HG03108 (cell line): ENCODE measurements at regions not wholly inside any gene's neighbourhood (a gene's known extent, or its start where the extent isn't known, plus 50 kb on each side); places are given as distances from the start of the nearest gene placed in this dataset.
"Not testable (repeated sequence)": the region's sequence is repeated elsewhere in the genome, so short reads cannot be mapped to it uniquely, and the experiment has no call there.

Source experiments
- ATAC-seq: cut with Tn5 transposase; IDR thresholded peaks from one replicate; pipeline ENCODE4 v1.9.1; 2021; ENCODE audit warnings: moderate library complexity; ENCODE audit not compliant: unreplicated experiment

GRCh38 chr12:102298022-102298421 lies 100.4 kb upstream of the PMCH start:
- ATAC-seq, result no peak

GRCh38 chr12:102297412-102297811 lies 99.8 kb upstream of the PMCH start:
- ATAC-seq, result no peak

GRCh38 chr12:102294568-102294967 lies 96.9 kb upstream of the PMCH start:
- no peak for ATAC-seq

- ATAC-seq, result not testable (repeated sequence)
These were observed 94.1 kb upstream of the PMCH start for GRCh38 chr12:102291498-102292440.

- ATAC-seq, result not testable (repeated sequence)
These were observed 92.1 kb upstream of the PMCH start for GRCh38 chr12:102289702-102290101.

GRCh38 chr12:102281231-102281630 lies 83.6 kb upstream of the PMCH start:
- ATAC-seq, result no peak

GRCh38 chr12:102255687-102256086 lies 58.1 kb upstream of the PMCH start:
- ATAC-seq, result not testable (repeated sequence)

- ATAC-seq, result not testable (repeated sequence)
These were observed 53.4 kb upstream of the PMCH start for GRCh38 chr12:102251005-102251404.

- no peak for ATAC-seq
These were observed 51.6 kb upstream of the PMCH start for GRCh38 chr12:102249079-102249841.
